Omental fat pad (tissue), 3 donors: ENCODE measurements at regions not wholly inside any gene's neighbourhood (a gene's known extent, or its start where the extent isn't known, plus 50 kb on each side); places are given as distances from the start of the nearest gene placed in this dataset.

Source experiments
- ATAC-seq: fragments of 150-250 bp; one replicate; pipeline ENCODE4 v1.9.1; 2016; ENCODE audit warnings: mild to moderate bottlenecking, moderate library complexity; ENCODE audit not compliant: low FRiP score
- DNase-seq: peaks from one replicate; pipeline ENCODE4 v3.0.0-alpha.2; 2019; ENCODE audit warnings: low spot score
- CTCF ChIP-seq, 3 donors: fragments of 450-650 bp; IDR thresholded peaks; one replicate each; pipeline ENCODE4 v1.5.1; 2016 to 2017; ENCODE audit warnings: antibody characterized with exemption in 3 of 3, mild to moderate bottlenecking in 3 of 3, moderate library complexity in 2 of 3

GRCh38 chr9:89670801-89671434 lies 66.1 kb downstream of the GADD45G start:
- DNase-seq, result no peak
- no peak for TF ChIP-seq CTCF (IDR thresholded peaks at IDR 0.05)
- no peak for ATAC-seq

- ATAC-seq (peak; percentile 14), DNase-seq (no peak)
- no peak for TF ChIP-seq CTCF (IDR thresholded peaks at IDR 0.05)
Measured at GRCh38 chr9:89674667-89675057, 69.8 kb downstream of the GADD45G start.

- ATAC-seq, result no peak
- no peak for DNase-seq
- TF ChIP-seq CTCF (IDR thresholded peaks at IDR 0.05), result no peak
Measured at GRCh38 chr9:89675058-89675742, 70.4 kb downstream of the GADD45G start.

GRCh38 chr9:89676281-89676680 lies 71.5 kb downstream of the GADD45G start:
- DNase-seq, result no peak
- no peak for TF ChIP-seq CTCF (IDR thresholded peaks at IDR 0.05)
- no peak for ATAC-seq

- ATAC-seq, result no peak
- no peak for TF ChIP-seq CTCF (IDR thresholded peaks at IDR 0.05)
- DNase-seq, result no peak
Measured at GRCh38 chr9:89677702-89678395, 73.0 kb downstream of the GADD45G start.

GRCh38 chr9:89678396-89679015 lies 73.7 kb downstream of the GADD45G start:
- ATAC-seq, result no peak
- no peak for DNase-seq
- TF ChIP-seq CTCF (IDR thresholded peaks at IDR 0.05), result no peak
